Keratinocyte (primary cell): ENCODE measurements at regions not wholly inside any gene's neighbourhood (a gene's known extent, or its start where the extent isn't known, plus 50 kb on each side); places are given as distances from the start of the nearest gene placed in this dataset.

Experiments used
- DNase-seq: peaks from one replicate; pipeline ENCODE4 v3.0.0-alpha.2; 2011; ENCODE audit warnings: low read depth, missing footprints, low spot score
- FAIRE-seq: peaks from 2 replicates; lab custom pipeline; 2011; peaks lifted over from hg19 to GRCh38; lab: Jason Lieb, UNC
- H2AFZ ChIP-seq: 2 replicates; pipeline ENCODE4 v1.6.0; 2012; ENCODE audit warnings: low read length, control low read depth, inconsistent platforms; ENCODE audit not compliant: control insufficient read depth
- H3K27ac ChIP-seq: 2 replicates; pipeline ENCODE4 v1.5.1; 2011; ENCODE audit warnings: low read length; ENCODE audit not compliant: control insufficient read depth, insufficient read depth
- H3K27me3 ChIP-seq: 3 replicates; pipeline ENCODE4 v1.6.0; 2011; ENCODE audit warnings: low read length; ENCODE audit not compliant: control insufficient read depth, insufficient read depth; ENCODE audit errors: extremely low read depth
- H3K36me3 ChIP-seq, 2 experiments: 2 replicates in 1 of 2; 3 replicates in 1 of 2; pipeline ENCODE4 v1.5.1; 2011; ENCODE audit warnings: low read length in 2 of 2, mild to moderate bottlenecking in 1 of 2; ENCODE audit not compliant: control insufficient read depth in 2 of 2, insufficient read depth in 2 of 2; ENCODE audit errors: extremely low read depth in 1 of 2
- H3K4me1 ChIP-seq: 3 replicates; pipeline ENCODE4 v1.5.1; 2011; ENCODE audit warnings: low read length; ENCODE audit not compliant: control insufficient read depth, insufficient read depth; ENCODE audit errors: extremely low read depth
- H3K4me2 ChIP-seq: 3 replicates; pipeline ENCODE4 v1.6.0; 2011; ENCODE audit warnings: low read depth, low read length; ENCODE audit not compliant: control insufficient read depth, insufficient read depth; ENCODE audit errors: extremely low read depth
- H3K4me3 ChIP-seq, 3 experiments: fragments of 200-600 bp in 1 of 3; sonication (generic) in 1 of 3; 2 replicates in 2 of 3; 3 replicates in 1 of 3; pipeline ENCODE4 v1.5.1; 2011 to 2016; ENCODE audit warnings: low read length in 3 of 3, mild to moderate bottlenecking in 3 of 3, control low read depth in 2 of 3, inconsistent platforms in 1 of 3, low read depth in 1 of 3, mixed read lengths in 1 of 3, mixed run types in 1 of 3, moderate library complexity in 1 of 3; ENCODE audit not compliant: control insufficient read depth in 2 of 3, insufficient read depth in 2 of 3; ENCODE audit errors: extremely low read depth in 1 of 3
- H3K79me2 ChIP-seq: 2 replicates; pipeline ENCODE4 v1.6.0; 2012; ENCODE audit warnings: low read length; ENCODE audit not compliant: control insufficient read depth, insufficient read depth
- H3K9ac ChIP-seq: 3 replicates; pipeline ENCODE4 v1.6.0; 2011; ENCODE audit warnings: low read length; ENCODE audit not compliant: control insufficient read depth, insufficient read depth; ENCODE audit errors: extremely low read depth
- H3K9me1 ChIP-seq: 3 replicates; pipeline ENCODE4 v1.6.0; 2011; ENCODE audit warnings: low read length; ENCODE audit not compliant: control insufficient read depth, insufficient read depth; ENCODE audit errors: extremely low read depth
- H3K9me3 ChIP-seq: 2 replicates; pipeline ENCODE4 v1.5.1; 2012; ENCODE audit warnings: low read depth, low read length; ENCODE audit not compliant: control insufficient read depth
- H4K20me1 ChIP-seq: 3 replicates; pipeline ENCODE4 v1.6.0; 2011; ENCODE audit warnings: low read length; ENCODE audit not compliant: control insufficient read depth, insufficient read depth; ENCODE audit errors: extremely low read depth
- CTCF ChIP-seq, 3 experiments: IDR thresholded peaks in 1 of 3; conservative IDR thresholded peaks in 1 of 3; optimal IDR thresholded peaks in 1 of 3; 2 replicates in 2 of 3; 3 replicates in 1 of 3; pipeline versions ENCODE3 to v1.5.1; 2011; ENCODE audit warnings: low read length in 3 of 3, mild to moderate bottlenecking in 3 of 3, moderate library complexity in 2 of 3, control low read depth in 1 of 3, inconsistent platforms in 1 of 3; ENCODE audit not compliant: insufficient read depth in 2 of 3; ENCODE audit errors: extremely low read depth in 1 of 3
- EZH2 ChIP-seq: IDR thresholded peaks from one replicate; pipeline ENCODE4 v1.6.1; 2012; ENCODE audit warnings: inconsistent platforms, mild to moderate bottlenecking, low read length, moderate library complexity
- dilution Hi-C: fragments of 300-500 bp; cut with MboI; formaldehyde crosslinking; loops from one replicate; pipeline ENCODE4 v1.7.0; 2020; ENCODE audit warnings: low sequenced_read_pairs; ENCODE audit not compliant: extremely low pct_ligation_motif_present

- H3K9me1 ChIP-seq, result no peaks in the 10 kb centered on the region
- H3K4me1 ChIP-seq, result peaks cover 2% of the 10 kb centered on the region
- no peaks in the 10 kb centered on the region for H4K20me1 ChIP-seq
- H3K79me2 ChIP-seq, result no peaks in the 10 kb centered on the region
- dilution Hi-C loops, result no loop called here
- H3K9me3 ChIP-seq, result no peaks in the 10 kb centered on the region
- TF ChIP-seq EZH2 (no peak), CTCF (optimal IDR thresholded peaks at IDR 0.05 in 1 of 3, IDR thresholded peaks at IDR 0.05 in 1 of 3, conservative IDR thresholded peaks at IDR 0.05 in 1 of 3; ENCODE audit: extremely low read depth in 1 of 3, insufficient read depth in 2 of 3, low read length in 3 of 3) (no peak)
- no peaks in the 10 kb centered on the region for H3K27me3 ChIP-seq
- FAIRE-seq (no peak), DNase-seq (no peak)
- no peak overlapping the region for H3K27ac ChIP-seq
- no peak overlapping the region for H3K4me2 ChIP-seq
- H3K4me3 ChIP-seq, result no peak overlapping the region
- H3K9ac ChIP-seq, result no peak overlapping the region
- H2AFZ ChIP-seq, result no peak overlapping the region
- H3K36me3 ChIP-seq, result no peaks in the 10 kb centered on the region
Observed at GRCh38 chr21:15355066-15355465, 290.3 kb upstream of the NRIP1 start.

GRCh38 chr21:15359251-15359650, 294.5 kb upstream of the NRIP1 start:
- no peak overlapping the region for H3K27ac ChIP-seq
- no peak for DNase-seq
- H3K4me2 ChIP-seq, result no peak overlapping the region
- H3K4me3 ChIP-seq, result no peak overlapping the region
- H3K36me3 ChIP-seq, result no peaks in the 10 kb centered on the region
- no peak overlapping the region for H2AFZ ChIP-seq
- H3K9me1 ChIP-seq, result no peaks in the 10 kb centered on the region
- FAIRE-seq, result no peak
- no peak overlapping the region for H3K9ac ChIP-seq
- no peaks in the 10 kb centered on the region for H3K27me3 ChIP-seq
- no peaks in the 10 kb centered on the region for H3K4me1 ChIP-seq
- dilution Hi-C loops, result no loop called here
- no peaks in the 10 kb centered on the region for H3K9me3 ChIP-seq
- no peaks in the 10 kb centered on the region for H4K20me1 ChIP-seq
- H3K79me2 ChIP-seq, result no peaks in the 10 kb centered on the region
- TF ChIP-seq CTCF (optimal IDR thresholded peaks at IDR 0.05 in 1 of 3, IDR thresholded peaks at IDR 0.05 in 1 of 3, conservative IDR thresholded peaks at IDR 0.05 in 1 of 3; ENCODE audit: extremely low read depth in 1 of 3, insufficient read depth in 2 of 3, low read length in 3 of 3) (no peak), EZH2 (no peak)
